ENCODE measurements at regions not wholly inside any gene's neighbourhood (a gene's known extent, or its start where the extent isn't known, plus 50 kb on each side); places are given as distances from the start of the nearest gene placed in this dataset.

GRCh38 chr5:56760723-56761122, 54.6 kb upstream of the MAP3K1 start:
- TF ChIP-seq ZFP91 (CRISPR knock-in tag; IDR thresholded peaks at IDR 0.05; ENCODE audit: borderline replicate concordance) (no peak), HNRNPK (IDR thresholded peaks at IDR 0.05; ENCODE audit: low read depth, low read length, poor library complexity, severe bottlenecking) (no peak), THRA (CRISPR knock-in tag; IDR thresholded peaks at IDR 0.05; ENCODE audit: borderline replicate concordance) (no peak), CTCF (CRISPR knock-in tag; IDR thresholded peaks at IDR 0.05) (no peak)

Measured in HepG2 (cell line).